Activated CD4-positive, alpha-beta T cell treated with anti-CD3 and anti-CD28 coated beads, Interleukin-2, Interleukin-6, amounts not matched to agents 100 ng/mL and 50 ng/mL, durations not matched to agents 16 hours and 8 hours (primary cell): ENCODE measurements at regions not wholly inside any gene's neighbourhood (a gene's known extent, or its start where the extent isn't known, plus 50 kb on each side); places are given as distances from the start of the nearest gene placed in this dataset.
"Not testable (repeated sequence)": the region's sequence is repeated elsewhere in the genome, so short reads cannot be mapped to it uniquely, and the experiment has no call there.

ENCODE experiments used
- DNase-seq: peaks from one replicate; pipeline ENCODE4 v3.0.0-alpha.2; 2020

DNA sequence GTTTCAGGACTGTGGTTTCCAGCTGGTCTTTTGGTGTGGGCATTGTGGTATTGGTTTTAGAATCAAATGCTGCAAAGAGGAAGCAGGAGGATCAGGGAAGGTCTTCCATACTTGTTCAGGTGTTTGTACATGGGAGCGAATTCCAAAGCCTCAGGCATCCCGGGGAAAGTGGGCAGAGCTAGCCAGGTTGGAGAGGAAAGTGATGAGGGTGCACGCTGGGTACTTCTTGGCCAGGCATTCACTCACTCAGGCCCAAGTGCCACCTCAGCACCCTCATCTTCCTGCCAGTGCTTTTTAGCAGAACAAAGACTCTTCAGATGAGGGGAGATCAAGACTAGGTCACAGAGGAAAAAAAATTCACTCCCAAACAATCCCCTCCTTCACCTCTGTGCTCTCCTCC lies 241.1 kb upstream of the TBX18 start:
- DNase-seq: no peak

DNA sequence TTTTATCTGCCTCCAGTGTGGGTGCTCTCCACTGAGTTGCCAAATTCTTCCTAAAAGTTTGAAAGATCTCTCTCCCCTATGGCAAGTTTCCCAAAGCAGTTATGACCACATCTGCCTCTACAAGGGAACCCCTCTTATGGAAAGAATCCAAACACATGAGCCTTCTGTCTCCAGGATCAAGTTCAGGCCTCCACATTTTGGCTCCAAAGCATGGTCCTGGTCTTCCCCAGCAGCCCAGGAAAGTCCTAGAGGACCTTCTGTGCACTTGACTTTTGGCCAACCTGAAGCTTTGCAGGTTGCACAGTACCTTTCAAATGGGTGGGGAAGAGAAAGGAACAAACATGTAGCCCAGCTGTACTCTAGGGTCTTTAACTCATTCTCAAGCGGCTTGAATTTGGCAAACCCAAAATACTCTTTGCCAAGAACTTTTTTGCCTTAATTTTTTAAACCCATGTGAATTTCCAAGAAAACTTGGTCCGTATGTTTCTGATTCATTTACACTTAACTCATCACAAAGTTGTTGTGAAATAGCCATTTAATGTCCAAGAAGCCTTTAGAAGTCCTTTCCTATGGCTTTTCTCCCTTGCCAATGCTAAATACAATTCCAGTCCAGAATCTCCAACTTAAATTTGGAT lies 240.1 kb upstream of the TBX18 start:
- no peak for DNase-seq

DNA sequence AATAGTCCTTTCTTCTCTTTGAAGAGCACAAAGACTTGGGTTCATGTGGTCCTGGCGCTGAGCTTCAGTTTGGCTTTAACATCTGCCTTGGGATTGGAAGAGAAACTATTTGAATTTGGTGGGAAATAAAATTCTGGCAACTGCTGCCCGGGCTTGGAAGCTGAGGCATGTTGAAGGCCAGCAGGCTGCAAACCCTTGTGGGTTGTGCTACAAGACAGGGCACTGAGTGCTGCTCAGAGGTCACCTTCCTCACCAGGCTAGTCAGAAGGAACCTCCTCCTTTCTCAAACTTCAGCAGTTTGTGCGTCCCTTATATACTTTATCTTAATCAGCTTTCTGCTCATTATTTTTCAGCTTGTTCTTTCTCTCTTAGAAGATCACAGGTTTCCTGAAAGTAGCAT lies 238.4 kb upstream of the TBX18 start:
- DNase-seq: no peak

DNA sequence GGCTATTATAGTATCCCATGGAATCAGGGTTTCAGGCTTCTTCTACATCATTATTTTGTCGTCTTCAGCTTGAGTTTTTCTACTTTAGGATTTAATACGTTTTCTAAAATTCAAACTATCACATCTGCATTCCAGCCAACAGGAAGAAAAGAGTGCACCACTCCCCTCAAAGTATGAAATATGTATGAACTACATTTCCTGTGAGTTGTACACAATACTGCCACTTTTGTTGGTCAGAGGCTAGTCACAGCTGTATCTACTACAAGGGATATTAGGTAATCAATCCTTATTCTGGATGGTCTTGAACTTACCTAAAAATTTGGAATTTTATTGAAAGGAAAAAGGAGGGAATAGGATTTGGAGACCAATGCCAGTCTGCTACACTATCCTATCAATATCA lies 235.6 kb upstream of the TBX18 start:
- DNase-seq: no peak

DNA sequence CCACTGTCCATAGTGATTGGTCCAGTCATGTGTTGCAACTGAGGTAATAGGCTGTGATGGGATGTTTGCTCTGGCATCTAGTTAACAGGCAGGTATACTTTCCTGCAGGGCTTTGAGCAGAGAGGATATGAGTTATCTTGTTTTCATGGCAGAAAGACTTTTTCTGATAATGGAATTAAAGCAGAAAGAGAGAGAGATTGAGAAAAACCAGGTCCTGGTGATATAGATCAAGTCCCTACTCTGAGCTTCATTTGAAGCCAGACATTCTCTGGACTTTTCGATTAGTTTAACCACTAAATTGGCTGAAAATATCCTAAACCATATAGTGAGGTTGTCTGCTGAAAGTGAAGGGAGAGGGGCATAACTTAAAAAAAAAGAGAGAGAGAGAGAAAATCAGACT lies 233.8 kb upstream of the TBX18 start:
- no peak for DNase-seq

DNA sequence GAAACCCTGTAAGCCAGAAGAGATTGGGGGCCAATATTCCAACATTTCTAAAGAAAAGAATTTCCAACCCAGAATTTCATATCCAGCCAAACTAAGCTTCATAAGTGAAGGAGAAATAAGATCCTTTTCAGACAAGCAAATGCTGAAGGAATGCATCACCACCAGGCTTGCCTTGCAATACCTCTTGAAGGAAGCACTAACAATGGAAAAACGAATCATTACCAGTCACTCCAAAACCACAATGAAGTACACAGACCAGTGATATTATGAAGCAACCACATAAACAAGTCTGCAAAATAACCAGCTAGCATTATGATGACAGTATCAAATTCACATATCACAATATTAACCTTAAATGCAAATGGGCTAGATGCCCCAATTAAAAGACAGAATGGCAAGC lies 224.4 kb upstream of the TBX18 start:
- DNase-seq: not testable (repeated sequence)

DNA sequence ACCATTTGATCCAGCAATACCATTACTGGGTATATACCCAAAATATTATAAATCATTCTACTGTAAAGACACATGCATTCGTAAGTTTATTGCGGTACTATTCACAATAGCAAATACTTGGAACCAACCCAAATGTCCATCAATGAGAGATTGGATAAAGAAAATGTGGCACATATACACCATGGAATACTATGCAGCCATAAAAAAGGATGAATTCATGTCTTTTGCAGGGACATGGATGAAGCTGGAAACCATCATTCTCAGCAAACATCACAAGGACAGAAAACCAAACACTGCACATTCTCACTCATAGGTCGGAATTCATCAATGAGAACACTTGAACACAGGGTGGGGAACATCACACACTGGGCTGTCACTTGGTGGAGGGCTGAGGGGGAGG lies 221.1 kb upstream of the TBX18 start:
- not testable (repeated sequence) for DNase-seq

DNA sequence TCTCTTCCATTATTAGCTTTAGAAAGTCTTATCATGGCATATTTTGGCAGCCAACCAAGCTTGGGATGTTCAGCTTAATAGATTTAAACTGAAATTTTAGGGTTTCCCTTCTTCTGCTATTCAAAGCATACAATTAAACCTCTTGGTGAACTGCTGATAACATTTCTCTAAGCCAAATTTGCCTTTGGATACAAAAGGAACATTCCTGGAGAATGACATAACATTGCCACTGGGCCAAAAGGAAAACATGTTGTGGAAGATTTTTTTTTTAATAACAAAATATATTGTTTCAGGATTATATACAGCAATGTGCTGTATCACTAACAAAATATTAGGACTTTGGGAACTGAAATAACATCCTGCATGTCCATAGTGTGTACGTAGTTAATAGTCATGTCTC lies 215.1 kb upstream of the TBX18 start:
- DNase-seq: no peak

DNA sequence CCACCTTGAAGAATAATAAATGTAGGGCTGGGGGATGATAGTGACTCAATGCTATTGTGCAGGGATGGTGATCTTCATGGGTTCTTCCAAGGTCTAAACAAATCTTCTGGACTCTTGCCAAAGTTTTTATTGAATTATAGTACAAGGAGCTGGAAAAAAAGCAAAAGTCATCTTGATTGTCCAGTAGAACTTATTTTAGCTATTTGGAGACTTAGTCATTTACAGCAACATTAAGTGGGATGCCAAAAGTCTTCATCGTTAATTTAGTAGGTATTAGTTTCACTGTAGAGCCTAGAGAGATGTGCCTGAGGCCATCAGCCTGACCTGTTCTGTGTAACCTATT lies 212.9 kb upstream of the TBX18 start:
- DNase-seq: no peak

DNA sequence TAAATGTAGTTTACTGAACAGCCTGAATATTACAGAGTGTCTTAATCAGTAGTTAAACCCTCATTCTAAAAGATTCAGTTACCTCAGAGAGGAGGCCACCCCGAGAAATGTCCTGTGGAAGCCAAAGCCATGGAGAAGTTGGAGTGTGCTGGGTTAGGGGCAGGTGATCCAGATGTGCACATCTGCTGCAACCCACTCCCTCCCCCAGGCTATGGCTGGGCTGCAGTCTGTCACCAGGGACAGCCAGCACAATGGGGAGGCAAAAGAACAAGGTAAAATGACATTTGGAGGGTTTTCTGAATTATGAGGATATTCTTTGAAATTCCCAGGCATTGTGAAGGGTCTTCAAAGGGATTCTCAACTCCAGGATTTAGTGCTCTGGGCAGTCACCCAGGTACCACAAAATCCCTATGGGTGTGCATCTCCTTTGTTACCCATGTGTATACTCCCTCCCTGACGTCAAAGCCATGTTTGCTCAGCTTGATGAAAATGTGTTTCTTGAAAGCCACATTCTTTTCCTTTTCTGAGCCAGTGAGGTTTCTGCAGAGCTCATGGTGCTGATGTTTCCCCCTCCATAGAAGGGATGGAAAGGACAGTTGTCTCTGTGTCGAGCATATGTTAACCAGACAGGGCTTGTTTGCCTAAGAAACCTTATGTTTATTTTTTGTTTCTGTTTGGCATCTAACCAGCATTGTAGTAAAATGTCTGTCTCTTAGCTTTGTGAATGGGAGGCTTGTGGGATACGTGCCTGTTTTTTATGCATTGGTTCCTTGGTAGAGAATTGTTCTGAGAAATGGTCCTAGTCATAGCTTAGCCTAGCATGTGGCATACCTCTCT lies 212.3 kb upstream of the TBX18 start:
- DNase-seq: no peak

DNA sequence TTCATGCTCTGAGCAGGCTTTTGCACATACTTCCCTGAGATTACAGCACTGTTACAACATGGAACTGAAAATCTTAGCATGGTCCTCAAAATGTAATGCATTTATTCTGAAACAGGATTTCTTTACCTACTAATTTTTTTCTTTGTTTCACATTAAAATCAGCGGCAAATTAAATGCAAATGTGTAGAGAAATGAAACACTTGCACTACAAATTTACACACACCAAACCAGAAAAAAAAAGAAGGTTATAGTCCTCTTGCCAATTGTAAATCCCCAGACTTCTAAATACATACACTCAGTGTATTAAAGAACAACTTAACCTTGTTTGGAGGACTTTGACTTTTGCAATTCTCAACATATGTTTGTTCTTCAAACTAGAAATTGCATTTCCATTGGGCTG lies 210.9 kb upstream of the TBX18 start:
- DNase-seq: no peak

DNA sequence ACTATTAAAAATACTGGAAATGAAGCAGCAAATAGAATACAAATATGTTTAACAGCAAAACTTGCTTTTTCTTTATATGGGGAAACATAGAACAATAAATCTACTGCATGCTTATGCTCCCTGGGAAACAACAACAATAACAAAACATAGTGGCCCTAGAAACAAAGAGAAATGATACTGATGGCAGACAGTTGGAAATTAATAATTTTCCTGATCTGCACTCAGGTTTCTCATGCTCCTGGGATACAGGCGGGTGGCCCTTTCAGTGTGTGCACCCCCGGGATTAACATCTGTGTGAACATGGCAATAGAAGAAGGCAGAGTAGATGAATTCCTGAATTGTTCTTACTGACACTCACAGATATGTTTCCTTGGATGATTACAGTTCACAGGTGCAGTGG lies 209.2 kb upstream of the TBX18 start:
- DNase-seq: no peak

DNA sequence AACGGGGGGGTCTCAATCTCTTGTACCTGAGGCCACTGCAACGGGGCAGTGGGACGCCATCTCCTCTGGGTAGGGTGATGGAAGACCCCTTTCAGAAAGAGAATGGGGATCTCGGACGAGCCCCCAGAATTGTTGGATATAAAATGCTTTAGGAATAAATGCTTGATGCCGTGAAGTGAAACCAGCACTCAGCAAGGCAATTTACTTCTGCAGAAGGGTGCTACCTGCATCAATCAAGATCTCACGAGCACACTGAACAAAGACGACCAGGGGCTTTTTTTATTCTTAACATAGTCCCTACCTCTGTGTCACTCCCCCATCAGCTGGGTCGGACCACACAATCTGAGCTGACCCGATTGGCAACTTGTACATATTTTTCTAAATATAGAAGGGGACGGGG lies 203.6 kb upstream of the TBX18 start:
- no peak for DNase-seq

DNA sequence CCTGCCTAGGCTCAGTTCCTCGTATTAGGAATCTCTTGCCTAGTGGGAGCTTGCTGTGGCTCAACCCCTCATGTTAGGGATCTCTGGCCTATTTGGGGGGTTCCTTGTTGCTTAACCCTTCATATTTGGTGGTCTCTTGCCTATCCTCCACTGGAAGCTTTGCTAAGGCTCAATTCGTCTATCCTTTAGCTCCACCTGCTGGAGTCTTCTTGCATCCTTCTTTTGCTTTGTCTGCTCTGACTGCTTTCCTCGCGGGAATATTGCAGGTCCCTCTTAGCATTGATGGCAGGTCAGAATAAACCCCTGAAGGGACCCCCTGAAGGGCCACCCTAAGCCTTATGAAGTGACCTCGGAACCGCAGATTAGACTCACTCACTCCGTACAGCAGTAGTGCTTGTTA lies 203.0 kb upstream of the TBX18 start:
- peak; percentile 1 for DNase-seq

DNA sequence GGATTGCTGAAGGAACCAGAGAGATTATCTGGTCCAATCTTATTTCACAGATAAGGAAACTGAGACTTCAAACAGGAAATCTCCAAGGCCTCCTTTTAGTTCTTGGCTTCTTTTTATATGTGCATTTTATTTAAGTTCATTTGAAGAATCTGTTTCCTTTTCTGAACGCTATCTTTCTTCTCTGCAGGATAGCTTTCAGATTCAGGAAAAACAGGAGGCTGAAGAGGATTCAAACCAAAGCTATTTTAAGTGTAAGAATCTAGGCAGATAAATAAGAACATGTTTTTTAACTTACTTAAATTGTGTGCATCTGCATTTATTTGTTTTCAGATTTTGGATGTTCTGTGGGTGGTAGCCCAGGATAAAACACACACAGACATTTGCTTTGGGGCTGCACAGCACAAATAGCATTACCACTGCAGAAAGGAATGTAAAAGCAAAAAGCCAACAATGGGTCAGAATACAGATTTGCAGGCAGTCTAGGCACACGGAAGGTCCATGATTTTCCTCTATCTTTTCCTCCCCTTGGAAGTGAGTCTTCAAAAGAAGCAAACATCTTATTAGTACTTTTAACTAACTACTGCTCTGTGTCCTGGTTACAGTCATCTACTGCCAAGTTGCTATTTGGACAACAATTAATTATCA lies 188.8 kb upstream of the TBX18 start:
- DNase-seq: no peak

DNA sequence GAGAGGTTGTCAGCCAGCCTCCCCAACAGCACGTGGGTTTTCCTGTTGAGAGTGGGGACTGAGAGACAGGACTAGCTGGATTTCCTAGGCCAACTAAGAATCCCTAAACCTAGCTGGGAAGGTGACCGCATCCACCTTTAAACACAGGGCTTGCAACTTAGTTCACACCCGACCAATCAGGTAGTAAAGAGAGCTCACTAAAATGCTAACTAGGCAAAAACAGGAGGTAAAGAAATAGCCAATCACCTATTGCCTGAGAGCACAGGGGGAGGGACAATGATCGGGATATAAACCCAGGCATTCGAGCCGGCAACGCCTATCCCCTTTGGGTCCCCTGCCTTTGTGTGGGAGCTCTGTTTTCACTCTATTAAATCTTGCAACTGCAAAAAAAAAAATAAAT lies 180.5 kb upstream of the TBX18 start:
- DNase-seq: not testable (repeated sequence)

DNA sequence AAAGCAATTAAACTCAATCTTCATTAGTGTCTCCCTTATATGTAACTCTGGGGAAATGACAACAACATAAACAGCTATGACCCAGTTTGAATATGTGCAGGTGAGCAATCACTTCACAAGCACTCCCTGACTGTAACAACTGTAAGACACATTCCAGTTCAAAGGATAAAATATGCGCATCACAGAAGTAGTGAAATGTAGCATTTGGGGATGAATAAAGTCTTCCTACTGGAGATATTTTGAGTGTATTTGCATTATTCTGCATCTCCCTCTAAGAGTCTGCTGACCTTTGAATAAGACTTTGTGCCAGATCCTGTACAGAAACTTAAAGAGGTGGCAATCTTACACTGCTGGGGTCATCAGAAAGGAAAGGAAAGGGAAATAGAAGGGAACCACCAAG lies 179.5 kb upstream of the TBX18 start:
- no peak for DNase-seq

DNA sequence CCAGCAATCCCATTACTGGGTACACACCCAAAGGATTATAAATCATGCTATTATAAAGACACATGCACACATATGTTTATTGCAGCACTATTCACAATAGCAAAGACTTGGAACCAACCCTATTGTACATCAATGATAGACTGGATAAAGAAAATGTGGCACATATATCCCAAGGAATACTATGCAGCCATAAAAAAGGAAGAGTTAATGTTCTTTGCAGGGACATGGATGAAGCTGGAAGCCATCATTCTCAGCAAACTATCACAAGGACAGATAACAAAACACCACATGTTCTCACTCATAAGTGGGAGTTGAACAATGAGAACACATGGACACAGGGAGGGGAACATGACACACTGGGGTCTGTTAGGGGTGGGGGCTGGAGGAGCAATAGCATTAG lies 177.2 kb upstream of the TBX18 start:
- not testable (repeated sequence) for DNase-seq

DNA sequence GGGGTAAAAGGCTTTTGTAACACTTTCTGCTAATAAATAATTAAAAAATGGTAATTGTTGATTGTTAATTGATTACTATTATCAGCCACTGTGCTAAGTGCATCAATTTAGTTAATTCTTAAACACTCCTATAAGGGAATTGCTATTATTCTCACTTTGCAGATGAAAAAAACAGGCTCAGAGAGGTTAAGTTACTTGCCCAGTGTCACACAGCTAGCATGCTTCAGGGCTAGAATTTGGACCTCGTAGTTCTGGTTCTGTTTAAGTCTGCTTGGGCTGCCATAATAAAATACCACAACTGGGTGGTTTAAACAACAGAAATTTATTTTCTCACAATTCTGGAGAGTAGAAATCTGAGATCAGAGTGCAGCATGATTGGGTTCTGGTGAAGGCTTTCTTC lies 164.8 kb upstream of the TBX18 start:
- no peak for DNase-seq

DNA sequence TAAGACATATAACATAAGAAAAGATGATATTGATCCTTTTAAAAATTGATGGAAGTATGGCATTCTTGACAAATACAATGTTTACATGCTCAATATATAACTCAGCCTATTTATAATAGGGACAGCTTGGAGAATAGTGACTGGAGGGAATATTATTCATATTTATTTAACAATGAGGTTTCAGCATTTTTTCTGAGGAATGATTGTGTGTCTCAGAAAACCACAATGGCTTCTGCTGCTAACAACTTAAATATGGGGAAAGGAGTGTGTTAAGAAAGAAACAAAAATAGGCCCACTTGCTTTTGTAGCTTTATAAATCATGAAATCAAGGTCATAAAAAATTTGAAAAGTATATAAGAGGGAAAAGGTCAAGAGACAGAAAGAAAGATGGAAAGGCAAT lies 163.2 kb upstream of the TBX18 start:
- no peak for DNase-seq

DNA sequence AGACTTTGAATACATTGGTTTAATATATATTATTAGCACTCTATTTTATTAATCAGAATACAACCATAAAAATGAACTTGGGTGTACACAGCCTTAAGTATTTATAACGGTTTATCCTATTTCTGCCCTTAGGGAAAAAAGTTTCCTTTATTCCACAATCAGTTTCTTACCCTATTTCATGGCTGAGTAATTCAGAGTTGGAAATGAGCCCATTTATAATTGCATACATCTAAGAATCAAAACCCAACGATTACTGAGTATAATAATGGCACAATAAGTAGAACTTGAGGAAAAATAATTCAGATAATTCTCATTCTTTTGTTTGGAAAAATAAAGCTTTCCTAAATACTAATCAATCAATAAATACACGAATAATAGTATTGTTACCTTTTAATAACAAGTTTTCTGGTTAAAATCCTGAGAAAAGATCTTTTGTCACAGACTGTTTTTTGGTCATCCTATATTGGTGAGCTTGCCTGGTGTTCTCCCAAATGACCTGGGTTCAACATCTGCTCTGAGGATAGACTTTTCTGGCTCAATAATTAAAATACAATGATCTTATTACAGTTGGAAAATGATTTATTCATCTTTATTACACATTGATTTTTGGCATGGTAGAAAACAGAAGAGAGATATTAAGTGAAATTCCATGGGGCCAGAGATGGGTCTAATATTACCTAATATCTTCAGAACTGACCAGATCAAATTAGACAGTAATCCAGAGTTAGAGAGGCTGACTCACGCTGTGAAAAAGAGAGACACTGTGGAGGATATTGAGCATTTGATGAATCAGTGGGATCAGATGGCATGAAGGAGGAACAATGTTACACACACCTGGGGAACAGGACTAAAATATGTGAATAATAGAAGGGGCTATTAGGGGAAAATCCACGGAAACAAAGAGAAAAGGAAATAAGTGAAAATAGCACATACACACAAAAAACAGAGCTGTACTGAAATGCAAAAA lies 162.1 kb upstream of the TBX18 start:
- DNase-seq: no peak

DNA sequence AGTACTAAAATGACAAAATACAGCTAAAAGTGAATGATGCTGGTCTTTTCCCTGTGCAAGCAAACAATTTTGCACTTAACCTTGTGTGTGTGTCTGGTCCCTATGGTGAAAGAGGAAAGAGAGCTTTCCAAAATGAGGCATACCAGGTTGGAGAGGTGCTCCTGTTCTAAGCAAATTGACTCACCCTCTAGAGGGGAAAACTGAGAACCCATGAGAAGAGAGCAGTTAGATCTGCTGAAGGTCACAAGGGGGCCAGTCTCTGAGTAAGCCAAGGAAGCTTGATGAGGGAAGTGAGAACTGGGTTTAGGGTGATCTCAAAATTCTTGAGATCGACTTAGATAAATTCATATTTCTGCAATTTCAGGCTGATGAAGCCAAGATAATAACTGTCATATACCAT lies 157.5 kb upstream of the TBX18 start:
- DNase-seq: no peak

DNA sequence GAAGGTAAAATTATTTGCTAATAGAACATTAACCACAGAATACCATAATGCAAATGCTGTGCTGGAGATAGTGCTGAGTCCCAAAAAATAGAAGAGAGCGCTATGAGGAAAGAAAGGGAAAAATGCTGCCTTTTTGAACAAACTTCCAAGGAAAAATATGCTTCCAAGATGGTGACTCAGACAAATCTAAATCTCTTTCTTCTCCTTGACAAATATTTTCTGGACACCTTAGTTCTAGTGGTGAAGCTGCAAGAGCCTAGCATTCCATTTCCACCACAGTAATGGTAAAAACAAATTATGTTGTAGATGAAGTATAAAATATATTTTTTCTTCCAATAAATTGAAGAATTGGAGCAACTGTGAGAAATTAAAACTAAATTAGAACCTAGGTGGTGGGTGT lies 155.6 kb upstream of the TBX18 start:
- DNase-seq: no peak
